HCT116 (cell line): ENCODE measurements at regions not wholly inside any gene's neighbourhood (a gene's known extent, or its start where the extent isn't known, plus 50 kb on each side); places are given as distances from the start of the nearest gene placed in this dataset.

Experiments
- ATAC-seq: fragments of 200-7000 bp; cut with Tn5 transposase; 2 replicates; pipeline ENCODE4 v1.9.1; 2020; ENCODE audit warnings: mild to moderate bottlenecking, moderate library complexity
- BruUV-seq: library from RNA; stranded (reverse); fragments of 400-500 nt; replicated peaks from 2 replicates; lab custom pipeline; 2021; lab: Mats Ljungman, UMichigan
- CTCF ChIA-PET: fragments of 300-600 bp; sonication (Branson Sonifier 250); formaldehyde crosslinking; loops from one replicate; lab custom pipeline; 2021; ENCODE audit warnings: antibody characterized with exemption; lab: Charles Lee
- POLR2A ChIA-PET: fragments of 300-600, 350-600 bp; sonication (Branson Sonifier 250); formaldehyde crosslinking; loops from one replicate; lab custom pipeline; 2021; ENCODE audit warnings: antibody characterized with exemption; lab: Charles Lee
- RAD21 ChIA-PET, 2 experiments: fragments of 300-600 bp; sonication (Branson Sonifier 250); formaldehyde crosslinking; loops; one replicate each; lab custom pipeline; 2023; ENCODE audit warnings: low total read pairs in 2 of 2; ENCODE audit not compliant: uncharacterized antibody in 2 of 2, unreplicated experiment in 2 of 2, low non-redundant PET in 1 of 2; lab: Charles Lee
- DNase-seq: peaks from one replicate; pipeline ENCODE4 v3.0.0-alpha.2; 2010; ENCODE audit warnings: low read depth, low spot score
- H2AFZ ChIP-seq: fragments of 200-600 bp; shearing (Covaris generic), sonication (generic); 2 replicates; pipeline ENCODE4 v1.6.1; 2017; ENCODE audit warnings: low read depth, mixed run types, mixed read lengths, antibody characterized with exemption, low read length; ENCODE audit not compliant: poor library complexity, severe bottlenecking
- H3K27ac ChIP-seq: 2 replicates; pipeline ENCODE4 v1.5.1; 2012; ENCODE audit warnings: low read depth, low read length
- H3K27me3 ChIP-seq: fragments of 200-600 bp; sonication (generic); 2 replicates; pipeline ENCODE4 v1.6.1; 2016; ENCODE audit warnings: mixed run types, low read length, mixed read lengths; ENCODE audit not compliant: insufficient read depth
- H3K36me3 ChIP-seq, 2 experiments: fragments of 200-500 bp in 1 of 2; fragments of 200-600 bp in 1 of 2; sonication (Bioruptor generic) in 1 of 2; sonication (generic) in 1 of 2; 2 replicates each; pipeline versions ENCODE4 v1.5.1 to v1.6.1; 2014 to 2016; ENCODE audit warnings: low read length in 2 of 2, inconsistent platforms in 1 of 2, mixed read lengths in 1 of 2, mixed run types in 1 of 2; ENCODE audit not compliant: insufficient read depth in 2 of 2, control insufficient read depth in 1 of 2
- H3K4me1 ChIP-seq, 2 experiments: fragments of 200-600 bp in 1 of 2; sonication (generic) in 1 of 2; 2 replicates each; pipeline versions ENCODE4 v1.5.1 to v1.6.1; 2012 to 2017; ENCODE audit warnings: low read length in 2 of 2, inconsistent platforms in 1 of 2, mild to moderate bottlenecking in 1 of 2, mixed read lengths in 1 of 2, mixed run types in 1 of 2, moderate library complexity in 1 of 2; ENCODE audit not compliant: insufficient read depth in 2 of 2, control insufficient read depth in 1 of 2
- H3K4me2 ChIP-seq: fragments of 200-600 bp; sonication (generic); 2 replicates; pipeline ENCODE4 v1.6.1; 2017; ENCODE audit warnings: mixed run types, low read length, mixed read lengths
- H3K4me3 ChIP-seq, 2 experiments: fragments of 200-600 bp in 1 of 2; sonication (generic) in 1 of 2; replicated peaks in 1 of 2; 2 replicates each; pipeline ENCODE4 v1.5.1; 2011 to 2016; ENCODE audit warnings: low read length in 2 of 2, control low read depth in 1 of 2, low read depth in 1 of 2, mild to moderate bottlenecking in 1 of 2, mixed read lengths in 1 of 2, mixed run types in 1 of 2
- H3K79me2 ChIP-seq: fragments of 200-600 bp; sonication (generic); 2 replicates; pipeline ENCODE4 v1.6.1; 2017; ENCODE audit warnings: mild to moderate bottlenecking, mixed run types, low read length, moderate library complexity, mixed read lengths; ENCODE audit not compliant: insufficient read depth
- H3K9ac ChIP-seq: fragments of 200-600 bp; sonication (generic); 2 replicates; pipeline ENCODE4 v1.6.1; 2016; ENCODE audit warnings: low read length, mixed read lengths
- H3K9me2 ChIP-seq: fragments of 200-600 bp; sonication (generic), shearing (Covaris generic); 2 replicates; pipeline ENCODE4 v1.6.1; 2017; ENCODE audit warnings: mixed run types, mild to moderate bottlenecking, moderate library complexity; ENCODE audit not compliant: insufficient read depth
- H3K9me3 ChIP-seq, 2 experiments: fragments of 200-500 bp in 1 of 2; fragments of 200-600 bp in 1 of 2; sonication (Bioruptor generic) in 1 of 2; sonication (generic) in 1 of 2; 2 replicates each; pipeline ENCODE4 v1.6.1; 2014 to 2017; ENCODE audit warnings: low read length in 2 of 2, mixed read lengths in 2 of 2, inconsistent platforms in 1 of 2, low read depth in 1 of 2, mild to moderate bottlenecking in 1 of 2, mixed run types in 1 of 2, moderate library complexity in 1 of 2; ENCODE audit not compliant: control insufficient read depth in 1 of 2, insufficient read depth in 1 of 2
- H4K20me1 ChIP-seq: fragments of 200-600 bp; sonication (generic), shearing (Covaris generic); 2 replicates; pipeline ENCODE4 v1.6.1; 2017; ENCODE audit warnings: mixed run types, mild to moderate bottlenecking, moderate library complexity; ENCODE audit not compliant: insufficient read depth
- CEBPB ChIP-seq: IDR thresholded peaks from 2 replicates; pipeline ENCODE4 v1.6.1; 2012; ENCODE audit warnings: low read depth
- CTCF ChIP-seq, 3 experiments: fragments of 200-600 bp in 1 of 3; sonication (generic) in 1 of 3; IDR thresholded peaks in 2 of 3; conservative IDR thresholded peaks in 1 of 3; 2 replicates each; pipeline ENCODE4 v1.5.1; 2012 to 2017; ENCODE audit warnings: low read depth in 2 of 3, low read length in 2 of 3, antibody characterized with exemption in 1 of 3, borderline replicate concordance in 1 of 3, control low read depth in 1 of 3, mild to moderate bottlenecking in 1 of 3, mixed read lengths in 1 of 3, mixed run types in 1 of 3, moderate library complexity in 1 of 3; ENCODE audit not compliant: insufficient read depth in 1 of 3
- EGR1 ChIP-seq: IDR thresholded peaks from 2 replicates; pipeline ENCODE4 v1.6.1; 2012; ENCODE audit warnings: low read depth
- EZH2phosphoT487 ChIP-seq: fragments of 200-600 bp; IDR thresholded peaks from 2 replicates; pipeline ENCODE4 v1.6.1; 2018; ENCODE audit warnings: antibody characterized with exemption, borderline replicate concordance
- MAX ChIP-seq: IDR thresholded peaks from 2 replicates; pipeline ENCODE4 v1.6.1; 2012
- POLR2A ChIP-seq: IDR thresholded peaks from 2 replicates; pipeline ENCODE4 v1.7.0; 2011; ENCODE audit warnings: borderline replicate concordance; ENCODE audit not compliant: insufficient read depth, insufficient read length; ENCODE audit errors: extremely low read depth
- SP1 ChIP-seq: IDR thresholded peaks from 2 replicates; pipeline ENCODE4 v1.6.1; 2012; ENCODE audit warnings: low read depth
- SRF ChIP-seq: IDR thresholded peaks from 2 replicates; pipeline ENCODE4 v1.6.1; 2012; ENCODE audit warnings: low read depth
- TCF7L2 ChIP-seq: IDR thresholded peaks from 2 replicates; pipeline ENCODE4 v1.7.0; 2011; ENCODE audit warnings: borderline replicate concordance, inconsistent platforms; ENCODE audit not compliant: insufficient read depth, insufficient read length; ENCODE audit errors: extremely low read depth
- YY1 ChIP-seq: IDR thresholded peaks from 2 replicates; pipeline ENCODE4 v1.6.1; 2011; ENCODE audit warnings: low read length, low read depth, moderate library complexity, mild to moderate bottlenecking; ENCODE audit not compliant: insufficient replicate concordance; ENCODE audit errors: extremely low read depth
- ZFX ChIP-seq: fragments of 450-650 bp; IDR thresholded peaks from 2 replicates; pipeline ENCODE4 v1.6.1; 2017
- intact Hi-C: fragments of 100-400 bp; cut with micrococcal nuclease; formaldehyde crosslinking; loops from 2 replicates; pipeline ENCODE4 v1.10.0; 2022
- TF ChIP-seq, protein P1 (sequence below): IDR thresholded peaks from 2 replicates; pipeline ENCODE4 v1.6.1; 2012

GRCh38 chr1:36570006-36570405 is 87.3 kb upstream of the CSF3R start:
- CTCF ChIA-PET = no interaction called here
- no TSS peak for BruUV-seq
- intact Hi-C loops = loop anchor here (10.0 kb wide), 2 partner anchors 605 to 1115 kb away; no protein-coding TSS in a partner anchor

More at GRCh38 chr1:36570006-36570405, 87.3 kb upstream of the CSF3R start:
- TF ChIP-seq EZH2phosphoT487 = no peak
- no peak for TF ChIP-seq SP1
- no peak for TF ChIP-seq MAX
- no peak for TF ChIP-seq EGR1
- TF ChIP-seq, protein P1, sequence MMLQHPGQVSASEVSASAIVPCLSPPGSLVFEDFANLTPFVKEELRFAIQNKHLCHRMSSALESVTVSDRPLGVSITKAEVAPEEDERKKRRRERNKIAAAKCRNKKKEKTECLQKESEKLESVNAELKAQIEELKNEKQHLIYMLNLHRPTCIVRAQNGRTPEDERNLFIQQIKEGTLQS = no peak
- no peak for TF ChIP-seq TCF7L2
- TF ChIP-seq YY1 = no peak
- no peak for TF ChIP-seq CTCF (IDR thresholded peaks at IDR 0.05 in 2 of 3, conservative IDR thresholded peaks at IDR 0.05 in 1 of 3; ENCODE audit: borderline replicate concordance in 1 of 3, insufficient read depth in 1 of 3, low read depth in 2 of 3, low read length in 2 of 3)
- TF ChIP-seq CEBPB = no peak
- no peak for TF ChIP-seq SRF
- TF ChIP-seq POLR2A = no peak
- TF ChIP-seq ZFX = no peak
- Histone ChIP-seq H3K27me3 (peaks cover 14% of the 10 kb centered on the region; the same call in 1 of the 2 replicates), H3K4me1 (no peaks in the 10 kb centered on the region), H3K4me3 (no peak overlapping the region), H3K9me3 (no peaks in the 10 kb centered on the region), H3K9me2 (no peaks in the 10 kb centered on the region), H3K27ac (no peak overlapping the region), H3K36me3 (no peaks in the 10 kb centered on the region), H2AFZ (no peak overlapping the region), H3K9ac (no peak overlapping the region), H3K4me2 (no peak overlapping the region), H4K20me1 (no peaks in the 10 kb centered on the region), H3K79me2 (no peaks in the 10 kb centered on the region)
- POLR2A ChIA-PET = no interaction called here
- RAD21 ChIA-PET = no interaction called here
- DNase-seq (no peak), ATAC-seq (no peak)
